GM23248 (cell line): ENCODE measurements at regions not wholly inside any gene's neighbourhood (a gene's known extent, or its start where the extent isn't known, plus 50 kb on each side); places are given as distances from the start of the nearest gene placed in this dataset.

ENCODE experiments used
- EZH2 ChIP-seq: fragments of 200-600 bp; sonication (generic); IDR thresholded peaks from 2 replicates; pipeline ENCODE4 v1.6.1; 2018; ENCODE audit warnings: antibody characterized with exemption, mild to moderate bottlenecking; ENCODE audit not compliant: insufficient read depth, poor library complexity, severe bottlenecking
- EZH2phosphoT487 ChIP-seq: fragments of 200-600 bp; sonication (generic); IDR thresholded peaks from 2 replicates; pipeline ENCODE4 v1.6.1; 2018; ENCODE audit warnings: antibody characterized with exemption, moderate library complexity, mild to moderate bottlenecking, low read depth; ENCODE audit not compliant: insufficient read depth

DNA sequence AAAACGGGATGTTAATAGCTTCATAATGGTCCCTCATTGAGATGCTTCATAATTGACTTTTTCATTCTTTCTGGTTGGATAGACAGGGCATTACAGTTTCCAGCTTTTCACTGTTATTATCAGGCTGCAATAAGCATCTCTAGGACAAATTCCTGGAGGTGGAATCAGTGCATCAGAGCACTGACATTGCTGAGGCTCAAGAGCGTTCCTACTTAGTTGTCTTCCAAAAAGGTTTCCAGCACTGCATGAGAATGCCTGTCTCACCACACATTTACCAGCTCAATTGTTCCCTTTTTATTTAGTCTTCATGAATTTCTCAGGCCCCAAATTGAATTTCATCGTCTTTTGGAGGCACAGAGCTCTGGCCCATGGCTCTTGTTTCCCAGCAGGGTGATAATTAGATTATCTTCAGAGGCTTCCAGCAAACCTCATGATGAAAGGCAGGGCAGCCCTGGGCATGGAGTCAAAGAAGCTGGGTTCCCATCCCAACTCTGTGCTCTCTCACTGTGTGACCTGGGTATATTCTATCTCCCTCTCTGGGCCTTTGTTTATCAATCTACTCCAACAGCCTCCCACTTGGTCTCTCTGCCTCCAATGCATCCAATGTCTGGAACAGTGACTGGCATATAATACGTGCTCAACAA is 451.4 kb downstream of the PTPRU start:
- TF ChIP-seq EZH2phosphoT487 (no peak), EZH2 (no peak)
